Spleen (tissue), 11 donors: ENCODE measurements at regions not wholly inside any gene's neighbourhood (a gene's known extent, or its start where the extent isn't known, plus 50 kb on each side); places are given as distances from the start of the nearest gene placed in this dataset.

Source experiments
- DNase-seq: peaks from one replicate; pipeline ENCODE4 v3.0.0-alpha.2; 2020
- H3K27ac ChIP-seq, 8 donors: fragments of 200-600 bp; sonication (generic) in 7 of 8; 1 replicate in 4 of 8; 2 replicates in 4 of 8; pipeline versions ENCODE4 v1.5.0 to v1.8.0; 2016 to 2021; ENCODE audit warnings: inconsistent platforms in 4 of 8, mild to moderate bottlenecking in 4 of 8, moderate library complexity in 1 of 8
- H3K27me3 ChIP-seq, 7 donors: fragments of 200-600 bp; sonication (generic) in 6 of 7; replicated peaks in 1 of 7; 1 replicate in 4 of 7; 2 replicates in 3 of 7; pipeline versions ENCODE4 v1.5.0 to v1.8.0; 2016 to 2021; ENCODE audit warnings: inconsistent platforms in 3 of 7, mild to moderate bottlenecking in 1 of 7
- H3K36me3 ChIP-seq, 6 donors: fragments of 200-600 bp; sonication (generic) in 5 of 6; 1 replicate in 4 of 6; 2 replicates in 2 of 6; pipeline versions ENCODE4 v1.5.0 to v1.8.0; 2016 to 2021; ENCODE audit warnings: inconsistent platforms in 2 of 6
- H3K4me1 ChIP-seq, 6 donors: fragments of 200-600 bp; sonication (generic) in 5 of 6; 1 replicate in 3 of 6; 2 replicates in 3 of 6; pipeline versions ENCODE4 v1.5.0 to v1.8.0; 2016 to 2021; ENCODE audit warnings: inconsistent platforms in 3 of 6
- H3K4me3 ChIP-seq, 8 donors: fragments of 200-600 bp; sonication (generic) in 7 of 8; 1 replicate in 4 of 8; 2 replicates in 4 of 8; pipeline versions ENCODE4 v1.5.0 to v1.8.0; 2016 to 2021; ENCODE audit warnings: inconsistent platforms in 4 of 8, mild to moderate bottlenecking in 4 of 8, moderate library complexity in 2 of 8
- H3K9me3 ChIP-seq, 8 donors: fragments of 200-600 bp; sonication (generic) in 7 of 8; 1 replicate in 4 of 8; 2 replicates in 4 of 8; pipeline versions ENCODE4 v1.5.0 to v1.8.0; 2016 to 2021; ENCODE audit warnings: inconsistent platforms in 4 of 8
- CTCF ChIP-seq, 11 experiments: fragments of 200-600 bp in 7 of 11; fragments of 450-650 bp in 4 of 11; sonication (generic) in 4 of 11; IDR thresholded peaks in 8 of 11; conservative IDR thresholded peaks in 3 of 11; 1 replicate in 7 of 11; 2 replicates in 4 of 11; pipeline versions ENCODE4 v1.4.0 to v1.8.0; 2016 to 2021; ENCODE audit warnings: antibody characterized with exemption in 11 of 11, inconsistent platforms in 4 of 11, mild to moderate bottlenecking in 1 of 11
- POLR2A ChIP-seq, 3 donors: fragments of 450-650 bp; IDR thresholded peaks; one replicate each; pipeline ENCODE4 v1.5.1; 2017; ENCODE audit warnings: antibody characterized with exemption in 3 of 3, mild to moderate bottlenecking in 1 of 3
- POLR2AphosphoS5 ChIP-seq, 3 donors: sonication (generic); formaldehyde crosslinking; IDR thresholded peaks; one replicate each; pipeline ENCODE4 v1.5.1; 2017; ENCODE audit warnings: antibody characterized with exemption in 3 of 3
- WGBS, 5 donors: extraction: QIAGEN DNeasy Blood & Tissue Kit in 3 of 5; methylation state at CpG; one replicate each; pipeline versions ENCODE4 v1.1.5 to v1.1.7; 2013 to 2018; 5-methylcytosine and 5-hydroxymethylcytosine counted together
- intact Hi-C: fragments of 100-400 bp; cut with DNase I; formaldehyde crosslinking; loops from one replicate; pipeline ENCODE4 v1.15.0; 2023; ENCODE audit warnings: low total_unique reads
- donor health status: healthy with polysubstance abuse.
- donor health status: DM: no; HTN: no; CAD: no; lungs with moderate emphysema.
- donor health status: DM: no; HTN: no; CAD: no.
- donor health status: Bipolar disorder and iron deficiency.
- donor health status: healthy.
- donor health status: DM: no; HTN: no; CAD: no.
- donor health status: DM: yes; HTN: yes; CAD: no.

- DNase-seq: no peak
- H3K9me3 ChIP-seq: peaks cover 0 to 26% (median 17%) of the 10 kb centered on the region in 8 donors
- no peak for TF ChIP-seq CTCF (IDR thresholded peaks at IDR 0.05 in 8 of 11, conservative IDR thresholded peaks at IDR 0.05 in 3 of 11)
- TF ChIP-seq POLR2A (IDR thresholded peaks at IDR 0.05): no peak
- TF ChIP-seq POLR2AphosphoS5 (IDR thresholded peaks at IDR 0.05): no peak
- intact Hi-C loops: no loop called here
- H3K27ac ChIP-seq: no peak overlapping the region
- H3K27me3 ChIP-seq: peaks cover 0 to 18% (median 0%) of the 10 kb centered on the region in 7 donors
- no peaks in the 10 kb centered on the region for H3K4me1 ChIP-seq
- 35 to 84% (median 74%) methylated on average over 2 of the region's 2 CpGs for WGBS, 5 donors
- no peak overlapping the region for H3K4me3 ChIP-seq
- H3K36me3 ChIP-seq: no peaks in the 10 kb centered on the region
These were observed 327.3 kb upstream of the PODXL start for GRCh38 chr7:131883769-131884168.

GRCh38 chr7:131883196-131883595 lies 326.8 kb upstream of the PODXL start:
- Histone ChIP-seq H3K36me3 (no peaks in the 10 kb centered on the region), H3K4me1 (no peaks in the 10 kb centered on the region), H3K27ac (no peak overlapping the region), H3K4me3 (no peak overlapping the region), H3K27me3 (peaks cover 0 to 14% (median 0%) of the 10 kb centered on the region in 7 donors), H3K9me3 (peaks cover 0 to 26% (median 17%) of the 10 kb centered on the region in 8 donors)
- intact Hi-C loops: no loop called here
- 78 to 88% (median 82%) methylated on average over 8 of the region's 8 CpGs for WGBS, 5 donors
- TF ChIP-seq POLR2AphosphoS5 (IDR thresholded peaks at IDR 0.05) (no peak), CTCF (IDR thresholded peaks at IDR 0.05 in 8 of 11, conservative IDR thresholded peaks at IDR 0.05 in 3 of 11) (no peak), POLR2A (IDR thresholded peaks at IDR 0.05) (no peak)
- no peak for DNase-seq

- intact Hi-C loops: no loop called here
- DNase-seq: no peak
These were observed 325.9 kb upstream of the PODXL start for GRCh38 chr7:131882321-131882720.

DNA sequence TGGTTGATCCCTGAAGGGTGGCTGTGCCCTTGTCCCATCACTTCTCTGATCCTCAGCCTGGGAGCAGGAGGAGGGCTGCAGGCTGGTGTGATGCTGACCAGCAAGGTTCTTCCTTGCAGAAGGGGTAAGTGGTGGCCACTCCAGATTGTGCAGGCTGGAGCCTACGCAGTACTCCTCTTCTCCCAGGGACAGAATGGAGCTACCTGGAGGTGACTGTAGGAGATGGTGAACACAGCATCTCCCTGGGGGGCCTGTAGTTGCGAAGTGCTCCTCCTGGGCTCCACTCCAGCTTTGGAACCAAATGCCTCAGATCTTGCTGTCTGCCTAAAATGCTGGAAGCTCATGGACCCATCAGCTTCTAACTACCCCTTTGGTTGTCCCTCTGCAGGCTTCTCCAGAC lies 323.6 kb upstream of the PODXL start:
- intact Hi-C loops: no loop called here
- WGBS, 5 donors: 69 to 86% (median 76%) methylated on average over 2 of the region's 2 CpGs
- Histone ChIP-seq H3K4me3 (no peak overlapping the region), H3K27me3 (peaks cover 0 to 12% (median 0%) of the 10 kb centered on the region in 7 donors), H3K27ac (no peak overlapping the region), H3K9me3 (peaks cover 0 to 6% (median 4%) of the 10 kb centered on the region in 8 donors), H3K36me3 (no peaks in the 10 kb centered on the region), H3K4me1 (no peaks in the 10 kb centered on the region)
- no peak for DNase-seq
- TF ChIP-seq CTCF (IDR thresholded peaks at IDR 0.05 in 8 of 11, conservative IDR thresholded peaks at IDR 0.05 in 3 of 11) (no peak), POLR2A (IDR thresholded peaks at IDR 0.05) (no peak), POLR2AphosphoS5 (IDR thresholded peaks at IDR 0.05) (no peak)

More at GRCh38 chr7:131882321-131882720, 325.9 kb upstream of the PODXL start:
- H3K4me3 ChIP-seq: no peak overlapping the region
- H3K36me3 ChIP-seq: no peaks in the 10 kb centered on the region
- H3K9me3 ChIP-seq: peaks cover 0 to 26% (median 17%) of the 10 kb centered on the region in 8 donors
- TF ChIP-seq POLR2A (IDR thresholded peaks at IDR 0.05) (no peak), CTCF (IDR thresholded peaks at IDR 0.05 in 8 of 11, conservative IDR thresholded peaks at IDR 0.05 in 3 of 11) (no peak)
- no peaks in the 10 kb centered on the region for H3K4me1 ChIP-seq
- H3K27me3 ChIP-seq: peaks cover 0 to 12% (median 0%) of the 10 kb centered on the region in 7 donors
- H3K27ac ChIP-seq: no peak overlapping the region
